WI38 (cell line): ENCODE measurements at regions not wholly inside any gene's neighbourhood (a gene's known extent, or its start where the extent isn't known, plus 50 kb on each side); places are given as distances from the start of the nearest gene placed in this dataset.
"Not testable (repeated sequence)": the region's sequence is repeated elsewhere in the genome, so short reads cannot be mapped to it uniquely, and the experiment has no call there.

Experiments used
- H3K4me3 ChIP-seq: 2 replicates; pipeline ENCODE4 v1.5.1; 2011; ENCODE audit warnings: low read depth, mild to moderate bottlenecking, control low read depth, low read length
- CTCF ChIP-seq: IDR thresholded peaks from 2 replicates; pipeline ENCODE4 v1.5.1; 2012; ENCODE audit warnings: low read depth, mild to moderate bottlenecking, control low read depth, low read length

- no peak for TF ChIP-seq CTCF
- H3K4me3 ChIP-seq: no peak overlapping the region
Observed at GRCh38 chr3:81874738-81875137, 113.3 kb upstream of the GBE1 start.

GRCh38 chr3:81872566-81872965 lies 111.1 kb upstream of the GBE1 start:
- TF ChIP-seq CTCF: no peak
- no peak overlapping the region for H3K4me3 ChIP-seq

- no peak for TF ChIP-seq CTCF
- no peak overlapping the region for H3K4me3 ChIP-seq
Observed at GRCh38 chr3:81871358-81872155, 110.1 kb upstream of the GBE1 start.

- H3K4me3 ChIP-seq: no peak overlapping the region
- no peak for TF ChIP-seq CTCF
Observed at GRCh38 chr3:81869382-81869781, 107.9 kb upstream of the GBE1 start.

GRCh38 chr3:81868597-81868996 lies 107.2 kb upstream of the GBE1 start:
- no peak overlapping the region for H3K4me3 ChIP-seq
- TF ChIP-seq CTCF: no peak

- TF ChIP-seq CTCF: no peak
- no peak overlapping the region for H3K4me3 ChIP-seq
Observed at GRCh38 chr3:81867875-81868274, 106.4 kb upstream of the GBE1 start.

GRCh38 chr3:81865164-81865563 lies 103.7 kb upstream of the GBE1 start:
- not testable (repeated sequence) for H3K4me3 ChIP-seq

- no peak overlapping the region for H3K4me3 ChIP-seq
- no peak for TF ChIP-seq CTCF
Observed at GRCh38 chr3:81864272-81864671, 102.8 kb upstream of the GBE1 start.
